SIG-M5 treated with dmso at 0.1 percent for 504 hours (cell line): ENCODE measurements at regions not wholly inside any gene's neighbourhood (a gene's known extent, or its start where the extent isn't known, plus 50 kb on each side); places are given as distances from the start of the nearest gene placed in this dataset.

Experiments used
- DNase-seq: peaks from one replicate; lab custom pipeline; 2025; ENCODE audit not compliant: unreplicated experiment; lab: John Stamatoyannopoulos, UW

DNA sequence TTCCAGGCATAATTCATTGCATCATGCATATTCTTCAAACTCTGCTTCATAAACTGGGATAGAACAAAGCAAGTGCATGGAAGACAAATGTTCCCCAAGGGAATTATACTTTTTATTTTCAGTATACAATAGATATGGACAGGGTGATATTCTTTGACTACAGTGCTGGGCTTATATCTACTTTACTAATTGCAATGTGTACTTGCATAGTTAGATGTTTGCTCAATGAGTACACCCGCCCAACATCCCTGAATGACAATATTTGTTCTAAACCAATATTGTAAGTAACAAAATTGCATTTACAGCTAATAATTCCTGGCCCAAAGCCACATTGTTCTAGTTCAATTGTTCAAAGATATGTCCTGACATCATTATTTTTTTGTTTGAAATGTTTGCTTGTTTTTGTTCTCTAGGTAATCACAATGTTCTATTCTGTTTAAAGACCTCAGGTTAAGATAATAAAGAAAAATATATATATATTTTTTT, 171.4 kb downstream of the PTN start:
- no peak for DNase-seq

GRCh38 chr7:137169282-137169698, 174.2 kb downstream of the PTN start:
- DNase-seq, result peak; percentile 9

DNA sequence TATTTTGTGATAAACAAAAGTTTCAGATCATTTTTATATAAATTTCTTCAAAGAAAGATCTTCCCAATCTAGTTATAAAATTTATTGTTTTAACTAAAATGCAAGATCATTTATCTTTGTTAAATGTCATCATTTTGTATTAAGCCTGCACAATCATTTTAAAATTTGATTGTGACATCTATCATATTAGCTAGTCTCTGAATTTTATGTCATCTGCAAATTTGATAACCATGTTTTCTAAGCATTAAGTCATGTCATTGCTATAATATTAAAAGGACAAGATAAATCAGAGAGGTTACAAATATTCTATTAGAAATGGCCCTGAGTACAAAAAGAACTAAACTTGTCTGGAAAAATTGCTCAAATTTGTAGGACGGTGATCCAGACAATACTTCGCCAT, 175.9 kb downstream of the PTN start:
- no peak for DNase-seq

DNA sequence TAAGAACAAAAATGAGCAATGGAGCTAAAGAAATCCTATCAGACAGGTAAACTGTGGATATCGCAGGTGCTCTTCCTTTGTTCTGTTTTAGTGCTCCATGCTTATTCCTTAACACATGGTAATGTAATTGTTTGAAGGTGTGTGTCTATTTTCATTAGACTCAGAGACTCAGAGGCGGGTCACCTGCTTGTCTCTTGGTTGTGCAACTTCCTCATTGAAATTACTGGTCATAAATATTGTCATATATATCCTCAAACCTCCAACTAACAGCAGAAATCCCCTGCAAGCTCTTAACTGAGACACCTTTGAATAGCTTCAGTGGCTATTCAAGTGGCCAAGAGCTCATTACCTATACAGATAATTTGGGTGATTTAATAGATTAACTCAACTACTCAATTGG, 177.2 kb downstream of the PTN start:
- no peak for DNase-seq

GRCh38 chr7:137165786-137166185, 177.7 kb downstream of the PTN start:
- DNase-seq, result no peak

GRCh38 chr7:137165241-137165640, 178.3 kb downstream of the PTN start:
- no peak for DNase-seq

DNA sequence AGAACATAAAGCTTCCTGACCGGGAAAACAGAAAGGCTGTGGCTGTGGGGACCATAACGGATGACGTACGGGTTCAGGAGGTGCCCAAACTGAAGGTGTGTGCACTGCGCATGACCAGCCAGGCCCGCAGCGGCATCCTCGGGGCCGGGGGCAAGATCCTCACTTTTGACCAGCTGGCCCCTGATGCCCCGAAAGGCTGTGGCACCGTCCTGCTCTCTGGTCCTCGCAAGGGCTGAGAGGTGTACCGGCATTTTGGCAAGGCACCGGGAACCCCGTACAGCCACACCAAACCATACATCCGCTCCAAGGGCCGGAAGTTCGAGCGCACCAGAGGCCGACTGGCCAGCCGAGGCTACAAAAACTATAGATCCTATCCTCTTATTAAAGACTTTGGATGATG, 179.3 kb downstream of the PTN start:
- no peak for DNase-seq

DNA sequence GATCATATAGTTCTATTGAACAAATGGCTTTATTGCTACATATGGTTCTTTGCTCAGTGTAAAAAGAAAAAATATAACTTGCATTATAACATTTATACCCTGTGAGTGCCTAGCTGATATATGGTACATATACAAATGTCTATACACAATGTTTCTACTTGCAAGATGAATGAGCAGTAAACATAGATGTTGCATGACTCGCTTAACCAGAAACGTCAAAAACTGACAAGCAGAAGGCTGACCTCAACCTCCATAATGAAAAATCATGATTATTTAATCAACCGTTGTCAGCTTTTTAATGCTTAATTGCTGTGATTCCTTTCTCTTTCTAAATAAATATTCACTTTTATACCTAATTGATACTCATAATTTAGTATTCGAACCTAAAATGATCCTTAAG, 183.3 kb downstream of the PTN start:
- DNase-seq, result no peak

DNA sequence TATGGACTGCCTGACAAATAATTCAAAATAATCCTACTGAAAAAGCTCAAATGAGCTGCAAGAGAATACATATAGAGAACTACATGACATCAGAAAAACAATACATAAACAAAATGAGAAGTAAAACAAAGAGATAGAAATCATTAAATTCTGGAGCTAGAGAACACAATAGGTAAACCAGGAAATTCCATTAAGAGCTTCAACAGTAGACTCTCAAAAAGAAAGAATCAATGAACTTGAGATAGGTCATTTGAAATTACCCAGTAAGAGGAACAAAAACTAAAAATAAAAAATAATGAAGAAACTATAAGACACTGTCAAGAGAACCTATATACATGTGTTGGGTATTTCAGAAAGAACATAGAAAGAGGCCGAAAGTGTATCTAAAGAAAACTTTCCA, 186.3 kb downstream of the PTN start:
- DNase-seq, result no peak

DNA sequence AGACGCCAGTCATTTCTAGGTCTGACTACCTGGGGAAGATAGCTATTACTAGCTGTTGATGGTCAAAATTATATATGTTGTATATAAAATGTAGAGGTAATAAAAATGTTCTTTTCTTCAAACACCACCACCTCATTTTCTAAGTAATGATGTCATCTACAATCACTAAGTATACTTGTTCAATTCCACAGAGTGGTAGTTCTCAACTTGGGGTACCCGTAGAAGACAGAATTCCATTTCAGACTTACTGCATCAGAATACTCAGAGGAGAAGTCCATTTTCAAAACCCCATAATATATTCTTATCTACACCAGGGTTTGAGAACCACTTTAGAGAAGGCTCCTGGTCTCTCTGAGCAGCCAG, 191.9 kb downstream of the PTN start:
- DNase-seq, result no peak

DNA sequence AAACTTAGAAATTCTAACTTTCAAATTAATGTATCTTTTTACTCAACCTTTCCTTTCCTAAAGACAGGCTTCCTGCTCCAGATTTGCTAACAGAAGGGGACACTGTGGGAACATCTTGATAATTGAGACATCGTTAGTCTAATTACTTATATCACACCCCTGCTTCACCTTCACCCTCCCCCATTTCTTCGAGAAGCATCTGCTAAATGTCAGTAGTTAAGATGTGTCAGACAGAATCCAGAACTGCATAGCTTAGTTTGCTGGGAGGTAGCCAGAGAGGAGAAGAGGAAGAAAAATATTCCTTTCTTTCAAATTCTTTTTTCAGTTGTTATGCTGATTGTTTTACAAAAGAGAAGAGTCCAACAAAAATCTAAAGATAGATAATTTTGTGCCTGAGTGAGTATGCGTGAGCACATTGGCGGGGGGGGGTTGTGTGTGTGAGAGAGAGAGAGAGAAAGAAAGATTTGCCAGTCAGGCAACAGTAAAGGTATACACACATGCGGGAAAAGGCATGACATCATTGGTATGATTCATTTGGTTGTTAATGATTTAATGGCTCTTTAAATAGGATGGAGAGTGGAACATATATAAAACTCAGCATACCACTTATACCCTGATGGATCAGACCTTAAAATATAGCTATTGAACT, 192.4 kb downstream of the PTN start:
- no peak for DNase-seq

DNA sequence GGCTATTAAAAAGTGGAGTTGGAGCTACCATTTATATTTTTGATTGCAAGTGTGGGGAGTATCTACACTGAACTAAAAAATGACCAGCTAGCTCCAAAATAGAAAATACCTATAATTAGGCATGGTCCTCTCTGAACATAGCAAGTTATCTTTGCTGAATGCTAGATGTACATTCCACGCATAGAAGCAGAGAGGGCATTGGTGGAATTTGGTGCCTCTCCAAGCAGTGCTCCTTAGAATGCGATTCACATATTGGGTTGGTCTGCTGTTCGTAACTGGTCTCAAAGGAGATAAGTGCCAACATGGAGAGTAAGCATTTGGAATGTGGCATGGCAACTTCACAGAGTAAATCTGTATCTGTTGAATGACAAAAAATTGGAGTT, 196.2 kb downstream of the PTN start:
- DNase-seq, result no peak

GRCh38 chr7:137146552-137147337, 196.8 kb downstream of the PTN start:
- DNase-seq, result no peak

DNA sequence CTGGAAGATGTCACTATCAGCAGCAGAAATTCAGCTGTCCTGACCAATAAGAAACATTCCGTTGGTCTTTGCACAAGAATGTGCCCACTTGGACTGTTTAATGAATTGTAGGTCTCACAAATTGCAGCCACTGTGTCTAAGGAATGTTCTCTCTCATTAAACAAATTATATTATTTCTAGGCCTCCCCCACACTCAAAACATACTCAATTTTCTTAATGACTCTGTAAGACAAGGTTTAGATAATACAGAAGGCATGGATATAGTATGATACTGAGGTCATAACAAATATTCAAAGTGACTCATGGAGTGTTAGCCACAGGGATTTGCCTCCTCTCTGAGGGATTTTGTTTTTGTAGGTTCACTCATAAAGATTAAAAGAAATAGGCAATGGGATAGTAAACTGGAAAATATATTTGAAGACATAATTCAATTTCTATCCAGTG, 197.5 kb downstream of the PTN start:
- DNase-seq, result no peak

DNA sequence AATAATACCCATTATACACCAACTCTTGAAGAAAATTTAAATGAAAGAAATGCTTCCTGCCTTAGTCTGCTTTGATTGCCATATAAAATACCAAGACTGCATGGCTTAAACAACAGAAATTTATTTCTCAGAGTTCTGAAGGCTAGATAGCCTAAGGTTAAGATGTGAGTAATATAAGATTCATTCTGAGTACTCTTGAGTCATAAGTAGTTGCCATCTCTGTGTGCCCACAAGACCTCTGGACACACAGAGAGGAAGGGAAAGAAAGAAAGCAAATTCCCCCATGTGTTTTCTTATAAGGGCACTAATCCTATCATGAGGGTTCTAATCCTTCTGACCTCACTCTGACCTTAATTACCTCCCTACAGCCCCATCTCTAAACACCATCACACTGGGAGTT, 201.2 kb downstream of the PTN start:
- DNase-seq, result no peak

DNA sequence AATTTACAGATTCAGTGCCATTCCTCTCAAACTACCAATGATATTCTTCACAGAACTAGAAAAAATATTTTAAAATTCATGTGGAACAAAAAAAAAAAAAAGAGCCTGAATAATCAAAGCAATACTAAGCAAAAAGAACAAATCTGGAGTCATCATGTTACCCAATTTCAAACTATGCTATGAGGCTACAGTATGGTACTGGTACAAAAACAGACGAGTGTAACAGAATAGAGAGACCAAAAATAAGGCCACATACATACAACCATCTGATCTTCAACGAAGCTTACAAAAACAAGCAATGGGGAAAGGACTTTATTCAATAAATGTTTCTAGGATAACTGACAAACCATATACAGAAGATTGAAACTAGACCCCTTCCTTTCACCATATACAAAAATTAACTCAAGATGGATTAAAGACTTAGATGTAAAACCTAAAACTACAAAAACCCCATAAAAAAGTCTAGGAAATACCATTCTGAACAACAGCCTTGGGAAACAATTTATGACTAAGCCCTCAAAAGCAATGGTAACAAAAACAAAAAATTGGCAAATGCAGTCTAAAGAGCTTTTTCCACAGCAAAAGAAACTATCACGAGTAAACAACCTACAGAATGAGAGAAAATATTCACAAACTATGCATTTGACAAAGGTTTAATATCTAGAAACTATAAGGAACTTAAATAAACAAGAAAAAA, 207.7 kb downstream of the PTN start:
- no peak for DNase-seq

- no peak for DNase-seq
These were observed 212.8 kb downstream of the PTN start for GRCh38 chr7:137130751-137131158.

DNA sequence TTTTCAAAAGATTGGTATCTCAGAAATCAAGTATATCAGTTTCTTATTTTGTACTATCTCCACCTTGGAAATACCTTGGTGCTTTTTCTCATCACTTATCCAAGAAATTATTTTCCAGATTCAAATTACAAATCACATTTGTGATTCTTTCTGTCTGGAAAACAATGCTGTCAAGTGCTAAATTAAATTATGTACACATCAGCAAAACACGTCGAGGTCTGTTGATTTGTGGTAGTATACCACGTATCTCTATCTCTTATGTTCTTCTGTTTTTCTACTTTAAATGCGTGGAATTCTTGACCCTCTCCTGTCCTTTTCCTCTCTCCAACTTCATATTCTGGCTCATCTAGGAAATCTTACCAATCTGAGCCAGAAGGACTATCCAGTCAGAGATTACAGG, 214.5 kb downstream of the PTN start:
- no peak for DNase-seq

- no peak for DNase-seq
These were observed 215.7 kb downstream of the PTN start for GRCh38 chr7:137127806-137128205.

- DNase-seq, result no peak
These were observed 216.5 kb downstream of the PTN start for GRCh38 chr7:137127058-137127457.

DNA sequence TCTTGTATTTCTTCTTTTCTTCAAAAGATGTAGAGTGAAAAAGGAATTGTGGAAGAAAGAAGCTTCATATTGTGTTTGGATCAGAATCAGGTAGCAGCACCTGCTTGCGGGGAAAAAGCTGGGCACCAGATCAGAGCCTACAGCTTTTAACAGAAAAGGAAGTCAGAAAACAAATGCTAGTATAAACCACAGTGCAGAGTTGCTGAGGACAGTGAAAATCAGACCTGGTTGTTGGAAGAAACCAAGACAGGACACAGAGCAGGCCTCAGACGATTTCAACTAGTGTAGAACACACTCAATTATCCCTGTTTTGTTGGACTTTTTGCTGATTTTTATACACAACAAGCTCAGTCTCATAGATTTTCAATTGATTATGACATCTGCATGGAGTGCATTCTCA, 221.4 kb downstream of the PTN start:
- no peak for DNase-seq

DNA sequence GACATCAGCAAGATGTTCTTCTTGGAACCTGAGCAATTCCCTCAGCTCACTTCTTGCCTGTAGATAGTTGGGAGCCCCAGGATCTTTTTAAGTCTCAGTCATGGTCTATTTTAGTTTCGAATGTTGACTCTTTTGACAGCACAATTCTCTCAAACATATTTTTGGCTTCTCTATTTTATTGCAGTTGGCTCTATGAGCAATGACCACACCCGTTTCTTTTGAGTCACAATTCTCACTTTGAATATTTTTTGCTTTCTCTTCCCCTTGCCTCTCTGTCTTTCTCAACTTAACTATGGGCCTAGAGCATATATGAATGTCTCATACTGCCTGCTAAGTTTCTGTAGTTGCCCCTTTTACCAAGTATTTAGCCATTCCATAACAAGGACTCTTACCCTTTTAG, 222.8 kb downstream of the PTN start:
- no peak for DNase-seq
